ENCODE measurements at regions not wholly inside any gene's neighbourhood (a gene's known extent, or its start where the extent isn't known, plus 50 kb on each side); places are given as distances from the start of the nearest gene placed in this dataset.

DNA sequence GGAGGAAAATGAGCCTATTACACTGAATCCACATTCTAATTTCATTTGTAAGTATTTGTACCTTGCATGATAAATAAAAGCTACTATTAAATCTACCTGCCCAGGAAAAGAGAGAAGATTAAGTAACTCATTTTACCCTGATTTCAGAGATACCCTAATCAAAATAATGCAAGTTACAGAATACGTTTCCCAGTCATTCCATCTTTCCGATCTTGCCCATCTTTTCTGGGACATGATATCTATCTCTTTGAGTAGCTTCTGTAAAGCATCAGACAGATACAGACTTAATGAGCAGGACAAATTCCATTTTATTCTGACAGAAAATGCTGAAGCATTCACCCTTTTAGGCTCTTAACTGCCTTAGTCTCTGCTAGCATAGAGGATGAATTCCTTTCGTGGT lies 56.6 kb downstream of the SPRY2 start:
- Histone ChIP-seq H4K91ac (ENCODE audit: insufficient read length, low read depth, low read length) (no peak overlapping the region), H2BK15ac (ENCODE audit: low read depth, low read length) (no peak overlapping the region), H2BK5ac (ENCODE audit: insufficient read length, low read length) (no peak overlapping the region), H3K18ac (ENCODE audit: insufficient read length, low read depth, low read length) (no peak overlapping the region), H4K20me1 (ENCODE audit: control insufficient read depth, insufficient read depth, insufficient read length) (no peaks in the 10 kb centered on the region), H2AFZ (ENCODE audit: low read length) (no peak overlapping the region), H3K9ac (ENCODE audit: extremely low read depth, insufficient read length, low read length) (no peak overlapping the region), H4K8ac (replicated peaks; ENCODE audit: insufficient read length, low read depth, low read length) (no peak overlapping the region), H3K9me3 (ENCODE audit: control insufficient read depth, low read depth, low read length) (no peaks in the 10 kb centered on the region), H3K4ac (ENCODE audit: low read depth, low read length) (no peak overlapping the region), H3K27ac (ENCODE audit: insufficient read length, low read depth, low read length) (no peak overlapping the region), H4K5ac (ENCODE audit: insufficient read length, low read depth, low read length) (no peak overlapping the region), H2BK12ac (ENCODE audit: insufficient read length, low read depth, low read length) (no peak overlapping the region), H3K14ac (ENCODE audit: insufficient read depth, low read length) (no peak overlapping the region), H3K79me1 (ENCODE audit: insufficient read depth, low read depth, low read length, poor library complexity, severe bottlenecking) (no peaks in the 10 kb centered on the region), H3K23ac (ENCODE audit: insufficient read length, low read depth, low read length) (no peak overlapping the region), H3K4me2 (ENCODE audit: insufficient read depth, insufficient read length, low read length) (no peak overlapping the region), H3K4me1 (ENCODE audit: insufficient read depth, low read length) (no peaks in the 10 kb centered on the region; the same call in 1 of the 2 replicates), H3K56ac (ENCODE audit: insufficient read length, low read depth, low read length) (no peak overlapping the region), H3K23me2 (ENCODE audit: insufficient read length, low read depth, low read length, poor library complexity, severe bottlenecking) (no peaks in the 10 kb centered on the region), H3T11ph (ENCODE audit: low read length) (no peak overlapping the region), H2AK5ac (ENCODE audit: insufficient read length, low read length) (no peak overlapping the region), H3K79me2 (ENCODE audit: insufficient read depth, low read length) (no peaks in the 10 kb centered on the region), H3K27me3 (ENCODE audit: insufficient read depth, low read length) (no peaks in the 10 kb centered on the region), H2BK20ac (ENCODE audit: low read depth, low read length, poor library complexity, severe bottlenecking) (no peak overlapping the region), H2BK120ac (ENCODE audit: low read depth, low read length, poor library complexity, severe bottlenecking) (no peak overlapping the region)
- Mint-ChIP-seq H3K4me3 (no peak overlapping the region), H3K4me1 (peaks cover 0 to 8% of the 10 kb centered on the region in 2 experiments; a peak in 2 of 4 replicates), H3K9me3 (peaks cover 5 to 8% of the 10 kb centered on the region in 2 experiments; a peak in 4 of 5 replicates), H3K27me3 (ENCODE audit: low read depth) (no peaks in the 10 kb centered on the region), H3K27ac (no peak overlapping the region), H3K36me3 (ENCODE audit: insufficient read depth in 1 of 3, low read depth in 3 of 3) (peaks cover 3 to 10% (median 4%) of the 10 kb centered on the region in 3 experiments; a peak in 5 of 7 replicates)
- DNase-seq: no peak
- TF ChIP-seq, protein P1, sequence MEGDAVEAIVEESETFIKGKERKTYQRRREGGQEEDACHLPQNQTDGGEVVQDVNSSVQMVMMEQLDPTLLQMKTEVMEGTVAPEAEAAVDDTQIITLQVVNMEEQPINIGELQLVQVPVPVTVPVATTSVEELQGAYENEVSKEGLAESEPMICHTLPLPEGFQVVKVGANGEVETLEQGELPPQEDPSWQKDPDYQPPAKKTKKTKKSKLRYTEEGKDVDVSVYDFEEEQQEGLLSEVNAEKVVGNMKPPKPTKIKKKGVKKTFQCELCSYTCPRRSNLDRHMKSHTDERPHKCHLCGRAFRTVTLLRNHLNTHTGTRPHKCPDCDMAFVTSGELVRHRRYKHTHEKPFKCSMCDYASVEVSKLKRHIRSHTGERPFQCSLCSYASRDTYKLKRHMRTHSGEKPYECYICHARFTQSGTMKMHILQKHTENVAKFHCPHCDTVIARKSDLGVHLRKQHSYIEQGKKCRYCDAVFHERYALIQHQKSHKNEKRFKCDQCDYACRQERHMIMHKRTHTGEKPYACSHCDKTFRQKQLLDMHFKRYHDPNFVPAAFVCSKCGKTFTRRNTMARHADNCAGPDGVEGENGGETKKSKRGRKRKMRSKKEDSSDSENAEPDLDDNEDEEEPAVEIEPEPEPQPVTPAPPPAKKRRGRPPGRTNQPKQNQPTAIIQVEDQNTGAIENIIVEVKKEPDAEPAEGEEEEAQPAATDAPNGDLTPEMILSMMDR (conservative IDR thresholded peaks at IDR 0.05): no peak
- no CpG with 5 or more reads among the region's 3 CpGs for WGBS (ENCODE audit: extremely low coverage, insufficient read length, low lambda C conversion rate)
